Endothelial cell of umbilical vein (primary cell): ENCODE measurements at regions not wholly inside any gene's neighbourhood (a gene's known extent, or its start where the extent isn't known, plus 50 kb on each side); places are given as distances from the start of the nearest gene placed in this dataset.

ENCODE experiments used
- BruUV-seq: library from RNA; stranded (reverse); fragments of 400-500 nt; replicated peaks from 2 replicates; lab custom pipeline; 2021; lab: Mats Ljungman, UMichigan
- CTCF ChIA-PET: fragments of 300-600, 350-600 bp; sonication (Branson Sonifier 250); formaldehyde crosslinking; loops from one replicate; lab custom pipeline; 2021; ENCODE audit warnings: antibody characterized with exemption, inconsistent platforms; lab: Charles Lee
- POLR2A ChIA-PET: fragments of 300-600, 350-600 bp; sonication (Branson Sonifier 250); formaldehyde crosslinking; loops from one replicate; lab custom pipeline; 2021; ENCODE audit warnings: antibody characterized with exemption, inconsistent platforms; lab: Charles Lee
- DNase-seq: peaks from one replicate; pipeline ENCODE4 v3.0.0-alpha.2; 2011; ENCODE audit warnings: low read depth, low spot score
- FAIRE-seq: peaks from 2 replicates; lab custom pipeline; 2011; peaks lifted over from hg19 to GRCh38; lab: Jason Lieb, UNC
- H2AFZ ChIP-seq: 2 replicates; pipeline ENCODE4 v1.6.0; 2012; ENCODE audit warnings: low read depth, low read length, control low read depth, inconsistent platforms
- H3K27ac ChIP-seq: 2 replicates; pipeline ENCODE4 v1.5.1; 2011; ENCODE audit warnings: low read depth, mild to moderate bottlenecking, control low read depth, low read length, moderate library complexity; ENCODE audit not compliant: insufficient read depth
- H3K27me3 ChIP-seq, 2 experiments: 2 replicates each; pipeline versions ENCODE4 v1.6.0 to v1.6.1; 2011; ENCODE audit warnings: low read length in 2 of 2, mixed read lengths in 1 of 2; ENCODE audit not compliant: control insufficient read depth in 2 of 2, insufficient read depth in 2 of 2
- H3K36me3 ChIP-seq, 2 experiments: 2 replicates in 1 of 2; 3 replicates in 1 of 2; pipeline ENCODE4 v1.5.1; 2011; ENCODE audit warnings: low read length in 2 of 2, mild to moderate bottlenecking in 1 of 2, moderate library complexity in 1 of 2; ENCODE audit not compliant: control insufficient read depth in 2 of 2, insufficient read depth in 2 of 2; ENCODE audit errors: extremely low read depth in 1 of 2
- H3K4me1 ChIP-seq: 3 replicates; pipeline ENCODE4 v1.5.1; 2011; ENCODE audit warnings: mild to moderate bottlenecking, low read length; ENCODE audit not compliant: control insufficient read depth, insufficient read depth; ENCODE audit errors: extremely low read depth
- H3K4me2 ChIP-seq: 2 replicates; pipeline ENCODE4 v1.6.1; 2011; ENCODE audit warnings: low read length, control low read depth, mixed read lengths; ENCODE audit not compliant: insufficient read depth
- H3K4me3 ChIP-seq, 3 experiments: fragments of 200-600 bp in 1 of 3; sonication (generic), shearing (Covaris generic) in 1 of 3; replicated peaks in 1 of 3; 2 replicates each; pipeline ENCODE4 v1.5.1; 2011 to 2016; ENCODE audit warnings: control low read depth in 3 of 3, low read length in 3 of 3, mild to moderate bottlenecking in 2 of 3, inconsistent platforms in 1 of 3, low read depth in 1 of 3, moderate library complexity in 1 of 3; ENCODE audit not compliant: insufficient read depth in 1 of 3
- H3K79me2 ChIP-seq: 2 replicates; pipeline ENCODE4 v1.6.0; 2012; ENCODE audit warnings: low read length, inconsistent platforms; ENCODE audit not compliant: control insufficient read depth, insufficient read depth
- H3K9ac ChIP-seq: replicated peaks from 2 replicates; pipeline ENCODE3; 2011; ENCODE audit warnings: low read length, control low read depth; ENCODE audit not compliant: insufficient read depth; ENCODE audit errors: extremely low read depth
- H3K9me1 ChIP-seq: replicated peaks from 3 replicates; pipeline ENCODE4 v1.6.0; 2011; ENCODE audit warnings: mild to moderate bottlenecking, low read length; ENCODE audit not compliant: control insufficient read depth, insufficient read depth; ENCODE audit errors: extremely low read depth
- H3K9me3 ChIP-seq: replicated peaks from 2 replicates; pipeline ENCODE4 v1.5.1; 2012; ENCODE audit warnings: low read length, inconsistent platforms; ENCODE audit not compliant: control insufficient read depth, insufficient read depth
- H4K20me1 ChIP-seq: replicated peaks from 2 replicates; pipeline ENCODE3; 2011; ENCODE audit warnings: mild to moderate bottlenecking, low read length; ENCODE audit not compliant: control insufficient read depth, insufficient read depth; ENCODE audit errors: extremely low read depth
- EZH2 ChIP-seq: IDR thresholded peaks from 2 replicates; pipeline ENCODE4 v1.6.1; 2012; ENCODE audit warnings: borderline replicate concordance, low read depth, mild to moderate bottlenecking, moderate library complexity, low read length, inconsistent platforms; ENCODE audit not compliant: severe bottlenecking
- FOS ChIP-seq: IDR thresholded peaks from 2 replicates; pipeline ENCODE4 v1.6.1; 2011; ENCODE audit warnings: mild to moderate bottlenecking, low read length, moderate library complexity, borderline replicate concordance; ENCODE audit not compliant: insufficient read depth
- GATA2 ChIP-seq: IDR thresholded peaks from 2 replicates; pipeline ENCODE4 v1.7.0; 2011; ENCODE audit warnings: low read depth, mild to moderate bottlenecking, moderate library complexity, mixed read lengths, low read length; ENCODE audit not compliant: insufficient read length, insufficient read depth
- JUN ChIP-seq: IDR thresholded peaks from 2 replicates; pipeline ENCODE4 v1.6.1; 2011; ENCODE audit warnings: borderline replicate concordance, low read depth; ENCODE audit not compliant: insufficient read length, insufficient read depth
- MYC ChIP-seq: IDR thresholded peaks from one replicate; pipeline ENCODE4 v1.6.1; 2011; ENCODE audit warnings: mild to moderate bottlenecking, low read depth, low read length
- POLR2A ChIP-seq: IDR thresholded peaks from 2 replicates; pipeline ENCODE4 v1.6.1; 2012; ENCODE audit warnings: low read depth, mild to moderate bottlenecking, control low read depth, low read length
- POLR2AphosphoS5 ChIP-seq: IDR thresholded peaks from 2 replicates; pipeline ENCODE4 v1.6.1; 2012; ENCODE audit warnings: low read depth, mild to moderate bottlenecking, control low read depth, low read length, moderate library complexity; ENCODE audit not compliant: insufficient read depth
- dilution Hi-C: fragments of 300-500 bp; cut with MboI; formaldehyde crosslinking; loops from one replicate; pipeline ENCODE4 v1.15.0; 2019; ENCODE audit warnings: low sequenced_read_pairs; ENCODE audit not compliant: extremely low pct_ligation_motif_present
- intact Hi-C: fragments of 100-400 bp; cut with micrococcal nuclease; formaldehyde crosslinking; loops from one replicate; pipeline ENCODE4 v1.10.0; 2022
- TF ChIP-seq, protein P1 (sequence below), 2 donors: IDR thresholded peaks; 1 replicate in 1 of 2; 2 replicates in 1 of 2; pipeline ENCODE4 v1.5.1; 2011; ENCODE audit warnings: low read length in 2 of 2, mild to moderate bottlenecking in 2 of 2, moderate library complexity in 2 of 2, control low read depth in 1 of 2, inconsistent platforms in 1 of 2, low read depth in 1 of 2; ENCODE audit not compliant: insufficient read depth in 1 of 2; ENCODE audit errors: extremely low read depth in 1 of 2
- TF ChIP-seq, protein P2 (sequence below): IDR thresholded peaks from 2 replicates; pipeline ENCODE4 v1.6.1; 2011; ENCODE audit not compliant: insufficient read depth, insufficient read length

DNA sequence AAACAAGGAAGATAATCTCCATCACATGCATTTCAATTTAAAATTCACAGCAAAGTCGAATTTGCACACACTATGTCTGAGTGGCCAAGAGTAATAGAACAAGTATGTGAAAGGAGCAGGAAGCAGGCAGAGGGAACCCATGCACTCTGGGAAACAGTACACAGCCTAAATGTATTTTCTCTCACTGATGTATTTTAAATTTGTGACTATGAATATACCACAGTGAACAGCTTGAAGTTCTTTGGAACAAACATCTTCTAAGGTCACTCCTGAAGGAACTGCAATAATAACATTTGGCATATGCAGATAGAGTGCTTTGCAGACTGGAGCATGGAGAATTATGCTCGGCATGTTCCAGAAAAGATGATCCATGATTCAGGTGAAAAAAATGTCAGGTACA lies 223.1 kb upstream of the PKN2 start:
- Histone ChIP-seq H3K79me2 (no peaks in the 10 kb centered on the region), H3K9me1 (no peaks in the 10 kb centered on the region), H3K9ac (no peak overlapping the region), H3K36me3 (no peaks in the 10 kb centered on the region), H3K27me3 (peaks cover 17 to 19% of the 10 kb centered on the region in 2 experiments), H4K20me1 (no peaks in the 10 kb centered on the region), H3K4me3 (no peak overlapping the region), H3K9me3 (no peaks in the 10 kb centered on the region), H3K27ac (no peak overlapping the region), H3K4me1 (peaks cover 4% of the 10 kb centered on the region), H3K4me2 (no peak overlapping the region), H2AFZ (no peak overlapping the region)
- ChIA-PET POLR2A (no interaction called here), CTCF (no interaction called here)
- no peak for TF ChIP-seq GATA2
- TF ChIP-seq, protein P1, sequence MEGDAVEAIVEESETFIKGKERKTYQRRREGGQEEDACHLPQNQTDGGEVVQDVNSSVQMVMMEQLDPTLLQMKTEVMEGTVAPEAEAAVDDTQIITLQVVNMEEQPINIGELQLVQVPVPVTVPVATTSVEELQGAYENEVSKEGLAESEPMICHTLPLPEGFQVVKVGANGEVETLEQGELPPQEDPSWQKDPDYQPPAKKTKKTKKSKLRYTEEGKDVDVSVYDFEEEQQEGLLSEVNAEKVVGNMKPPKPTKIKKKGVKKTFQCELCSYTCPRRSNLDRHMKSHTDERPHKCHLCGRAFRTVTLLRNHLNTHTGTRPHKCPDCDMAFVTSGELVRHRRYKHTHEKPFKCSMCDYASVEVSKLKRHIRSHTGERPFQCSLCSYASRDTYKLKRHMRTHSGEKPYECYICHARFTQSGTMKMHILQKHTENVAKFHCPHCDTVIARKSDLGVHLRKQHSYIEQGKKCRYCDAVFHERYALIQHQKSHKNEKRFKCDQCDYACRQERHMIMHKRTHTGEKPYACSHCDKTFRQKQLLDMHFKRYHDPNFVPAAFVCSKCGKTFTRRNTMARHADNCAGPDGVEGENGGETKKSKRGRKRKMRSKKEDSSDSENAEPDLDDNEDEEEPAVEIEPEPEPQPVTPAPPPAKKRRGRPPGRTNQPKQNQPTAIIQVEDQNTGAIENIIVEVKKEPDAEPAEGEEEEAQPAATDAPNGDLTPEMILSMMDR (IDR thresholded peaks at IDR 0.05; ENCODE audit: extremely low read depth in 1 of 2, insufficient read depth in 1 of 2, low read depth in 1 of 2, low read length in 2 of 2), result no peak
- TF ChIP-seq MYC, result no peak
- TF ChIP-seq, protein P2, sequence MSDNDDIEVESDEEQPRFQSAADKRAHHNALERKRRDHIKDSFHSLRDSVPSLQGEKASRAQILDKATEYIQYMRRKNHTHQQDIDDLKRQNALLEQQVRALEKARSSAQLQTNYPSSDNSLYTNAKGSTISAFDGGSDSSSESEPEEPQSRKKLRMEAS, result no peak
- TF ChIP-seq EZH2, result no peak
- no peak for TF ChIP-seq POLR2AphosphoS5
- TF ChIP-seq POLR2A, result no peak
- TF ChIP-seq JUN, result no peak
- TF ChIP-seq FOS, result no peak
- no TSS peak for BruUV-seq
- DNase-seq, result no peak
- no peak for FAIRE-seq
- dilution Hi-C loops, result no loop called here
- intact Hi-C loops, result no loop called here
